Fibroblast of lung (primary cell): ENCODE measurements at regions not wholly inside any gene's neighbourhood (a gene's known extent, or its start where the extent isn't known, plus 50 kb on each side); places are given as distances from the start of the nearest gene placed in this dataset.

Experiments
- EZH2 ChIP-seq: IDR thresholded peaks from 2 replicates; pipeline ENCODE4 v1.5.1; 2012; ENCODE audit warnings: low read length, control low read depth, mild to moderate bottlenecking; ENCODE audit errors: missing control alignments
- TF ChIP-seq, protein P1 (sequence below), 2 donors: IDR thresholded peaks in 1 of 2; conservative IDR thresholded peaks in 1 of 2; 1 replicate in 1 of 2; 2 replicates in 1 of 2; pipeline ENCODE4 v1.5.1; 2011 to 2012; ENCODE audit warnings: low read length in 2 of 2, control low read depth in 1 of 2, inconsistent platforms in 1 of 2, low read depth in 1 of 2, mild to moderate bottlenecking in 1 of 2

DNA sequence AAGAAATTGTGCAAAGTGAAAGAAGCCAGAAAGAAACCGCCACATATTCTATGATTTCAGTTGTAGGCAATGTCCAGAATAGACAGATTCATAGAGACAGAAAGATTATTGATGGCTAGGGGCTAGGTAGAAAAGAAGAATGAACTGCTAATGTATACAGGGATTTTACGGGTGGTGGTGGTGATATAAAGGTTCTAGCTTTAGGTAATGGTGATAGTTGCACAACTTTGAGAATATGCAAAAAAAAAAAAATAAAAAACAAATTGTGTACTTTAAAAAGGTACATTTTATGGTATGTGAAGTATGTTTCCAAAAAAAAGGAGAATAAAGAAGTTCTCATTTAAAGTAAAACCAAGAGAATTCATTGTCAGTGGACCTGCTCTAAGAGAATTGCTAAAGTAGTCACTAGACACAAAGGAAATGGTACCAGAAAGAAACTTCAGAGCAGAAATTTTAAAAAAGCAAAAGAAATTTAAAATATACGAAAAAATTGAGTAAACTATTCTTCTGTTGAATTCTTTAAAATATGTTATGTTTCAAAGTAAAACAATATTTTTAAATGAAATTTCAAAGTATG is 680.1 kb downstream of the UQCRFS1 start:
- TF ChIP-seq, protein P1, sequence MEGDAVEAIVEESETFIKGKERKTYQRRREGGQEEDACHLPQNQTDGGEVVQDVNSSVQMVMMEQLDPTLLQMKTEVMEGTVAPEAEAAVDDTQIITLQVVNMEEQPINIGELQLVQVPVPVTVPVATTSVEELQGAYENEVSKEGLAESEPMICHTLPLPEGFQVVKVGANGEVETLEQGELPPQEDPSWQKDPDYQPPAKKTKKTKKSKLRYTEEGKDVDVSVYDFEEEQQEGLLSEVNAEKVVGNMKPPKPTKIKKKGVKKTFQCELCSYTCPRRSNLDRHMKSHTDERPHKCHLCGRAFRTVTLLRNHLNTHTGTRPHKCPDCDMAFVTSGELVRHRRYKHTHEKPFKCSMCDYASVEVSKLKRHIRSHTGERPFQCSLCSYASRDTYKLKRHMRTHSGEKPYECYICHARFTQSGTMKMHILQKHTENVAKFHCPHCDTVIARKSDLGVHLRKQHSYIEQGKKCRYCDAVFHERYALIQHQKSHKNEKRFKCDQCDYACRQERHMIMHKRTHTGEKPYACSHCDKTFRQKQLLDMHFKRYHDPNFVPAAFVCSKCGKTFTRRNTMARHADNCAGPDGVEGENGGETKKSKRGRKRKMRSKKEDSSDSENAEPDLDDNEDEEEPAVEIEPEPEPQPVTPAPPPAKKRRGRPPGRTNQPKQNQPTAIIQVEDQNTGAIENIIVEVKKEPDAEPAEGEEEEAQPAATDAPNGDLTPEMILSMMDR (conservative IDR thresholded peaks at IDR 0.05 in 1 of 2, IDR thresholded peaks at IDR 0.05 in 1 of 2; ENCODE audit: low read depth in 1 of 2, low read length in 2 of 2): no peak
- TF ChIP-seq EZH2: no peak
